ENCODE measurements at regions not wholly inside any gene's neighbourhood (a gene's known extent, or its start where the extent isn't known, plus 50 kb on each side); places are given as distances from the start of the nearest gene placed in this dataset.

GRCh38 chr3:16085884-16086608 lies 88.4 kb upstream of the GALNT15 start:
- no peak for TF ChIP-seq CTCF (IDR thresholded peaks at IDR 0.05; ENCODE audit: insufficient read depth, missing control alignments)
- DNase-seq (ENCODE audit: insufficient read length, low spot score), result no peak
- no peak for FAIRE-seq

- no peak for TF ChIP-seq CTCF (IDR thresholded peaks at IDR 0.05; ENCODE audit: insufficient read depth, missing control alignments)
- no peak for FAIRE-seq
- no peak for DNase-seq (ENCODE audit: insufficient read length, low spot score)
These were observed 87.8 kb upstream of the GALNT15 start for GRCh38 chr3:16086690-16087089.

GRCh38 chr3:16088496-16088895 lies 86.0 kb upstream of the GALNT15 start:
- TF ChIP-seq CTCF (IDR thresholded peaks at IDR 0.05; ENCODE audit: insufficient read depth, missing control alignments), result no peak
- FAIRE-seq, result no peak
- DNase-seq (ENCODE audit: insufficient read length, low spot score), result no peak

- no peak for FAIRE-seq
- TF ChIP-seq CTCF (IDR thresholded peaks at IDR 0.05; ENCODE audit: insufficient read depth, missing control alignments), result no peak
- no peak for DNase-seq (ENCODE audit: insufficient read length, low spot score)
These were observed 85.0 kb upstream of the GALNT15 start for GRCh38 chr3:16089521-16089920.

GRCh38 chr3:16090024-16090423 lies 84.5 kb upstream of the GALNT15 start:
- DNase-seq (ENCODE audit: insufficient read length, low spot score) (no peak), FAIRE-seq (no peak)
- TF ChIP-seq CTCF (IDR thresholded peaks at IDR 0.05; ENCODE audit: insufficient read depth, missing control alignments), result no peak

GRCh38 chr3:16090706-16091105 lies 83.8 kb upstream of the GALNT15 start:
- no peak for TF ChIP-seq CTCF (IDR thresholded peaks at IDR 0.05; ENCODE audit: insufficient read depth, missing control alignments)
- FAIRE-seq (no peak), DNase-seq (ENCODE audit: insufficient read length, low spot score) (no peak)

- no peak for DNase-seq (ENCODE audit: insufficient read length, low spot score)
- TF ChIP-seq CTCF (IDR thresholded peaks at IDR 0.05; ENCODE audit: insufficient read depth, missing control alignments), result no peak
- FAIRE-seq, result no peak
These were observed 81.6 kb upstream of the GALNT15 start for GRCh38 chr3:16092923-16093322.
